GM19239 (cell line): ENCODE measurements at regions not wholly inside any gene's neighbourhood (a gene's known extent, or its start where the extent isn't known, plus 50 kb on each side); places are given as distances from the start of the nearest gene placed in this dataset.

ENCODE experiments used
- DNase-seq: peaks from one replicate; pipeline ENCODE4 v3.0.0; 2011; ENCODE audit warnings: low spot score; ENCODE audit not compliant: insufficient read length
- FAIRE-seq: peaks from 2 replicates; lab custom pipeline; 2011; peaks lifted over from hg19 to GRCh38; lab: Jason Lieb, UNC

GRCh38 chr13:60945396-60945795, 470.3 kb downstream of the PCDH20 start:
- no peak for FAIRE-seq
- no peak for DNase-seq

DNA sequence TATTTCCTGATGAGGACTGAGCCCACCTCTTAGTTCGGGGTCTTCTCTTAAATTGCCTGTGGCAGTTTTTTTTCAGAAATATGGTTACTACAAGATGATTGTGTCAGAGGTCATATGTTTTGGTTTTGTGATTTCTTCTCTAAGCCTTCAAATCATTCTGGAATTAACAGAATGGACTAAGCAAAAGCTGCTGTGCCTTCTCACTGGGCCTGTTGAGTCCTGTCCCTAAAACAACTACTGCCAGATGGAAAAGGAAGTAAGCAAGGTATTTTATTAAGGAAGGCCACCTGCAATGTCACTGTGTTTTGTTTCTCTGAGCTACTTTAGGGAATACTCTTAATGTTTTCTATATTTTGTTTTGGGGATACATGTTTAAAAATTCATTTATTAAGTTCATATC, 470.8 kb downstream of the PCDH20 start:
- FAIRE-seq (no peak), DNase-seq (no peak)

GRCh38 chr13:60944016-60944415, 471.6 kb downstream of the PCDH20 start:
- DNase-seq (no peak), FAIRE-seq (no peak)

GRCh38 chr13:60936281-60936680, 479.4 kb downstream of the PCDH20 start:
- FAIRE-seq (no peak), DNase-seq (no peak)

- DNase-seq = no peak
- FAIRE-seq = no peak
Observed at GRCh38 chr13:60933638-60934037, 482.0 kb downstream of the PCDH20 start.

- DNase-seq (no peak), FAIRE-seq (no peak)
Observed at GRCh38 chr13:60931858-60932546, 483.6 kb downstream of the PCDH20 start.

DNA sequence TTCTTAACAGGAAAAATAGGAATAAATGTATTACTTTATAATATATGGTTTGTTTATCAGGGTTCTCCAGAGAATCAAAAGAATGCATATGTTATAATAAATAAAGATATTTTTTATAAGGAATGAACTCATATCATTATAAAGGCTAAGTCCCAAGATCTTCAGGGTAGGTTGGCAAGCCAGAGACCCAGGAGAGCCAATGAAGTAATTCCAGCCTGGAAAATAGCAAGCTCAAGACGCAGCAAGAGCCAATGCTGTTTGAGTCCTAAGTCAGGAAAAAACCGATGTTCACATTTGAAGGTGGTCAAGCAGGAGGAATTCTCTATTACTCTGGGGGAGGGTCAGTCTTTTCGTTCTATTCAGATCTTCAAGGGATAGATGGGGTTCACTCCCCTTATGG, 490.0 kb downstream of the PCDH20 start:
- no peak for DNase-seq
- no peak for FAIRE-seq

DNA sequence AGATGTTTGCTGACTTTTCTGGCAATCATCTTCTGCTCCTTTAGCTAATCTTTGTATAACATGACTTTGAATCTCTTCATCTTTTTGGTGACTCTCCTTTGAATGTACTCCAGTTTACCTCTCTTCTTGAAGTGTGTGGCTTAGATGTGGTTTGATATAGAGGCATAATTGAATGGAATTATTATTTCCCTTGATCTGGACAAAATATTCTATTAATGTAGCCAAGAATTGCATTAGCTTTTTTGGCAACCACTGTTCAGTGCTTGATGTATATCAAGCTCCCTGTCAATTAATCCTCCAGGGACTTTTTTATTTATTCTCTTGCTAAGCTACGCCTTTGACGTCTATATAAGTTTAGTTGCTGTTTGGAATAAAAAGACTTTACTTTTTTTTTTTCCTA, 490.8 kb downstream of the PCDH20 start:
- no peak for FAIRE-seq
- no peak for DNase-seq

DNA sequence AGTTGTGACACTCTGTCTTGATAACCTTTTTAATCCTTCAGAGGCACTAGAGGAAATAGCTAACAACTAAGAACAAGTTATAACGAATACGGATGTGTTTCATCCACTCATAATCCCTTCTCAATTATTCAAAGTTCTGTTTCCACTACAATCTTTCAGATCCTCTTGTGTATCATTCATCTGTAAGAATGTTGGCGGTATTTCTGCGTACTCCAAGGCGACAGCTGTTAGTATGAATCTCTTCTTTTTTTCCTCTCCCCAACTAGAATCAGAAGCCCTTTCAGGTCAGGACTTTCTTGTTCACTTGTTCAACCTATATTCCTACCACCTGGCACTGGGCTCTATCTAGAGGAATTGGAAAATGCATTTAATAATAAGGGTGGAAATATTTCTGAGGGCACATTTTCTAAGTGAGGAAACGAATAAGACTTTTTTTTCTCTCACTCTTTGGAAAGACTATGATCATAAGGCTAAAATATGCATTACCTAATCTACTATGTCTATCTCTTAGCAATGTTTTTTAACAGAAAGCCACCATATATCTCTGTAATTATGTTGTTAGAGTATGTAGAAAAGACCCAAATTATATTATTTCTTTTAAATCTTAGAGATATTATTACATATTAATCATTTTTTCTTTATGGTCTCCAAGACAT, 492.9 kb downstream of the PCDH20 start:
- no peak for DNase-seq
- no peak for FAIRE-seq

GRCh38 chr13:60893801-60894200, 496.8 kb downstream of the TDRD3 start:
- FAIRE-seq (no peak), DNase-seq (no peak)

- DNase-seq (no peak), FAIRE-seq (no peak)
Observed at GRCh38 chr13:60887711-60888110, 490.7 kb downstream of the TDRD3 start.

- FAIRE-seq = no peak
- DNase-seq = no peak
Observed at GRCh38 chr13:60881507-60881906, 484.5 kb downstream of the TDRD3 start.

DNA sequence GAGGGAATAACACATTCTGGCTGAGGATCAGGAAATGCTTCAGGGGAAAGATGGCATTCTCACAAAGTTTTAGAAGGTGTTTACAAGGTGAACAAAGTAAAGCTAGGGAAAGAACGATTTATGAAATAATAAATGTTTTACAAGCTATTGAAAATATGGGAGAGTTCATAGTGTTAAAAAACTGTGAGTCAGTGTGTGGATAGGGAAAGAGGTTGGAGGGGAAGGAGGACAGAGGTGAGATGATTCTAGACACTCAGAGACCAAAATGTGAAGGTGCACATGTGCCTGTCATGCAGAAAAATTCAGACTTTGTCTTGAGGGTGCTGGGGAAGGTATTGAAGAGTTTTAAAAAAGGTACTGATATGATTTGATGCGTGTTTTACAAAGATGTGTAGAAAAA, 476.1 kb downstream of the TDRD3 start:
- FAIRE-seq = no peak

GRCh38 chr13:60869941-60870613, 473.1 kb downstream of the TDRD3 start:
- no peak for FAIRE-seq

More for the DNA sequence above, 476.1 kb downstream of the TDRD3 start:
- DNase-seq = no peak

GRCh38 chr13:60869225-60869624, 472.2 kb downstream of the TDRD3 start:
- FAIRE-seq (no peak), DNase-seq (no peak)

More at GRCh38 chr13:60869941-60870613, 473.1 kb downstream of the TDRD3 start:
- DNase-seq = no peak

GRCh38 chr13:60862036-60862435, 465.0 kb downstream of the TDRD3 start:
- FAIRE-seq (no peak), DNase-seq (no peak)

- DNase-seq (no peak), FAIRE-seq (no peak)
Observed at GRCh38 chr13:60857698-60858097, 460.7 kb downstream of the TDRD3 start.

DNA sequence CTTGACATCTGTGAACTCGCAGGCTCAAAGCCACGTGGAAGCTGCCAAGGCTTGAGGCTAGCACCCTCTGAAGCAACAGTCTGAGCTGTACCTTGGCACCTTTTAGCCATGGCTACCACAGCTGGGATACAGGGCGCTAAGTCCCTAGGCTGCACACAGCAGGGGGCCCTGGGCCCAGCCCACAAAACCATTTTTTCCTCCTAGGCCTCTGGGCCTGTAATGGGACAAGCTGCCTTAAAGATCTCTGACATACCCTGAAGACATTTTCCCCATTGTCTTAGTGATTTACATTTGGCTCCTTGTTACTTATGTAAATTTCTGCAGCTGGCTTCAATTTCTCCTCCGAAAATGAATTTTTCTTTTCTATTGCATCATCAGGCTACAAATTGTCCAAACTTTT, 455.9 kb downstream of the TDRD3 start:
- DNase-seq (no peak), FAIRE-seq (no peak)

GRCh38 chr13:60851378-60851777, 454.4 kb downstream of the TDRD3 start:
- no peak for FAIRE-seq

DNA sequence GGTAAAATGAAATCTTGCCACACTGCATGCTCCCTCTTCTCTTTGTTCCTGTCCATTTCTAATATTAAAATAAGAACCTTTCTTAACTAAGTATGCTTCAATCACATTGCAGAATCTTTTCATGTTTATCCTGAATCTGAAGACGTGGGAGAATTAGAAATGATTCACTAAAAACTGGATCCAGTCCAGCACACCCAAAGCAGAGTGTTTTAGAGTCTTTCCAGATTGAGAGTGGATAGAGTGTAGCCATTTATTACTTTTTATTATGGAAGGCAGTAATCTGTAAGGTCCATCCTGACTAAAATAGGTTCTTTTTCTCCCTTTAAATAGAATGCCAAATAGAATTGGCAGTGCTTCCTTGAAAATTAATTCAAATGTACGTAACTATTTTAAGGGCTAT, 453.5 kb downstream of the TDRD3 start:
- FAIRE-seq (no peak), DNase-seq (no peak)

More at GRCh38 chr13:60851378-60851777, 454.4 kb downstream of the TDRD3 start:
- no peak for DNase-seq

GRCh38 chr13:60838581-60838980, 441.6 kb downstream of the TDRD3 start:
- DNase-seq (no peak), FAIRE-seq (no peak)
